SK-N-SH (cell line): ENCODE measurements at regions not wholly inside any gene's neighbourhood (a gene's known extent, or its start where the extent isn't known, plus 50 kb on each side); places are given as distances from the start of the nearest gene placed in this dataset.
"Not testable (repeated sequence)": the region's sequence is repeated elsewhere in the genome, so short reads cannot be mapped to it uniquely, and the experiment has no call there.

Experiments
- CTCF ChIA-PET: fragments of 300-600, 350-600 bp; formaldehyde crosslinking; extraction: SDS; loops from one replicate; lab custom pipeline; 2021; lab: Yijun Ruan, JAX
- POLR2A ChIA-PET: fragments of 350-600 bp; sonication (Branson Sonifier 250); formaldehyde crosslinking; extraction: SDS; loops from one replicate; lab custom pipeline; 2020; ENCODE audit warnings: antibody characterized with exemption, inconsistent platforms; lab: Yijun Ruan, JAX
- DNase-seq: peaks from one replicate; pipeline ENCODE4 v3.0.0; 2012
- H2AFZ ChIP-seq: fragments of 200-600 bp; sonication (generic); 2 replicates; pipeline ENCODE4 v1.8.1; 2016; ENCODE audit warnings: antibody characterized with exemption, mild to moderate bottlenecking, low read depth
- H3F3A ChIP-seq: fragments of 200-600 bp; sonication (generic); replicated peaks from 2 replicates; pipeline ENCODE3; 2016; ENCODE audit warnings: antibody characterized with exemption, mild to moderate bottlenecking; ENCODE audit not compliant: insufficient read depth
- H3K27ac ChIP-seq, 2 experiments: fragments of 200-500 bp in 1 of 2; fragments of 200-600 bp in 1 of 2; sonication (Bioruptor generic) in 1 of 2; sonication (generic), shearing (Covaris generic) in 1 of 2; 2 replicates each; pipeline versions ENCODE4 v1.5.1 to v1.6.1; 2014 to 2016; ENCODE audit warnings: low read depth in 2 of 2, inconsistent platforms in 1 of 2, low read length in 1 of 2, mild to moderate bottlenecking in 1 of 2, mixed read lengths in 1 of 2
- H3K27me3 ChIP-seq: fragments of 200-600 bp; sonication (generic), shearing (Covaris generic); 2 replicates; pipeline ENCODE4 v1.6.1; 2016; ENCODE audit warnings: mixed run types; ENCODE audit not compliant: insufficient read depth
- H3K36me3 ChIP-seq, 2 experiments: fragments of 200-500 bp in 1 of 2; fragments of 200-600 bp in 1 of 2; sonication (Bioruptor generic) in 1 of 2; sonication (generic) in 1 of 2; replicated peaks in 1 of 2; 2 replicates each; pipeline versions ENCODE3 to v1.5.1; 2014 to 2016; ENCODE audit warnings: low read length in 1 of 2, mild to moderate bottlenecking in 1 of 2; ENCODE audit not compliant: insufficient read depth in 2 of 2, control insufficient read depth in 1 of 2
- H3K4me1 ChIP-seq, 2 experiments: fragments of 200-500 bp in 1 of 2; fragments of 200-600 bp in 1 of 2; sonication (Bioruptor generic) in 1 of 2; sonication (generic), shearing (Covaris generic) in 1 of 2; 2 replicates each; pipeline versions ENCODE4 v1.5.1 to v1.6.1; 2014 to 2016; ENCODE audit warnings: low read depth in 1 of 2, low read length in 1 of 2, mixed run types in 1 of 2; ENCODE audit not compliant: insufficient read depth in 2 of 2, control insufficient read depth in 1 of 2
- H3K4me2 ChIP-seq: fragments of 200-600 bp; sonication (generic), shearing (Covaris generic); 2 replicates; pipeline ENCODE4 v1.6.1; 2017; ENCODE audit warnings: mixed run types
- H3K4me3 ChIP-seq, 2 experiments: fragments of 200-500 bp in 1 of 2; fragments of 200-600 bp in 1 of 2; sonication (Bioruptor generic) in 1 of 2; sonication (generic), shearing (Covaris generic) in 1 of 2; 2 replicates each; pipeline versions ENCODE4 v1.5.1 to v1.8.1; 2014 to 2016; ENCODE audit warnings: low read depth in 2 of 2, inconsistent platforms in 1 of 2, low read length in 1 of 2, mild to moderate bottlenecking in 1 of 2, mixed read lengths in 1 of 2, moderate library complexity in 1 of 2
- H3K79me2 ChIP-seq: fragments of 200-600 bp; sonication (generic); 2 replicates; pipeline ENCODE4 v1.8.1; 2017; ENCODE audit warnings: mild to moderate bottlenecking; ENCODE audit not compliant: insufficient read depth
- H3K9ac ChIP-seq: fragments of 200-600 bp; sonication (generic); 2 replicates; pipeline ENCODE4 v1.6.1; 2017; ENCODE audit warnings: mixed run types
- H3K9me2 ChIP-seq: fragments of 200-600 bp; sonication (generic); 2 replicates; pipeline ENCODE4 v1.6.1; 2017; ENCODE audit warnings: mixed run types
- H3K9me3 ChIP-seq: fragments of 200-600 bp; sonication (generic); 2 replicates; pipeline ENCODE4 v1.6.1; 2017; ENCODE audit warnings: mixed run types, mild to moderate bottlenecking, moderate library complexity
- H4K20me1 ChIP-seq: fragments of 200-600 bp; sonication (generic); 2 replicates; pipeline ENCODE4 v1.6.1; 2017; ENCODE audit warnings: mild to moderate bottlenecking, mixed run types; ENCODE audit not compliant: insufficient read depth
- CHD2 ChIP-seq: fragments of 150-350 bp; IDR thresholded peaks from 2 replicates; pipeline ENCODE4 v1.6.1; 2018; ENCODE audit warnings: low read length; ENCODE audit not compliant: partially characterized antibody
- EZH2phosphoT487 ChIP-seq: fragments of 200-600 bp; sonication (generic); IDR thresholded peaks from 2 replicates; pipeline ENCODE4 v1.6.1; 2017; ENCODE audit warnings: low read depth, mixed run types, mild to moderate bottlenecking, antibody characterized with exemption, moderate library complexity, borderline replicate concordance
- FOSL2 ChIP-seq: IDR thresholded peaks from 2 replicates; pipeline ENCODE4 v1.4.0; 2012; ENCODE audit warnings: low read depth, mild to moderate bottlenecking, moderate library complexity, borderline replicate concordance
- FOXJ3 ChIP-seq: sonication (generic); formaldehyde crosslinking; IDR thresholded peaks from 2 replicates; pipeline ENCODE4 v1.5.1; 2020; ENCODE audit warnings: mild to moderate bottlenecking, missing genetic modification reagents
- FOXM1 ChIP-seq: IDR thresholded peaks from 2 replicates; pipeline ENCODE4 v1.4.0; 2012; ENCODE audit warnings: low read depth, mild to moderate bottlenecking
- IRF3 ChIP-seq: fragments of 150-350 bp; IDR thresholded peaks from 2 replicates; pipeline ENCODE4 v1.6.1; 2016; ENCODE audit warnings: mild to moderate bottlenecking, low read depth, low read length
- JUND ChIP-seq: IDR thresholded peaks from 2 replicates; pipeline ENCODE4 v1.4.0; 2012
- MXI1 ChIP-seq: IDR thresholded peaks from 2 replicates; pipeline ENCODE4 v1.6.1; 2012; ENCODE audit warnings: mild to moderate bottlenecking, low read depth, low read length, improper control_type of control experiment
- POLR2AphosphoS5 ChIP-seq: IDR thresholded peaks from 2 replicates; pipeline ENCODE4 v1.6.1; 2012; ENCODE audit warnings: low read depth, low read length
- RAD21 ChIP-seq: IDR thresholded peaks from 2 replicates; pipeline ENCODE4 v1.6.1; 2012; ENCODE audit warnings: mild to moderate bottlenecking, low read length
- RCOR1 ChIP-seq: fragments of 150-350 bp; IDR thresholded peaks from 2 replicates; pipeline ENCODE4 v1.6.1; 2017; ENCODE audit warnings: antibody characterized with exemption, low read length
- SMC3 ChIP-seq: IDR thresholded peaks from 2 replicates; pipeline ENCODE4 v1.6.1; 2012; ENCODE audit warnings: low read depth, low read length, improper control_type of control experiment
- TAF1 ChIP-seq: IDR thresholded peaks from 2 replicates; pipeline ENCODE4 v1.6.1; 2012; ENCODE audit warnings: low read depth, mild to moderate bottlenecking, low read length, moderate library complexity, borderline replicate concordance
- TEAD4 ChIP-seq: IDR thresholded peaks from 2 replicates; pipeline ENCODE4 v1.4.0; 2012; ENCODE audit warnings: mild to moderate bottlenecking, borderline replicate concordance; ENCODE audit not compliant: insufficient read depth
- YY1 ChIP-seq: IDR thresholded peaks from 2 replicates; pipeline ENCODE4 v1.4.0; 2012; ENCODE audit warnings: low read depth, mild to moderate bottlenecking
- WGBS: methylation state at CpG from one replicate; pipeline ENCODE4 v1.1.6; 2017; ENCODE audit warnings: low lambda C conversion rate; 5-methylcytosine and 5-hydroxymethylcytosine counted together
- TF ChIP-seq, protein P1 (sequence below): IDR thresholded peaks from 2 replicates; pipeline ENCODE4 v1.4.0; 2012; ENCODE audit warnings: low read depth

DNA sequence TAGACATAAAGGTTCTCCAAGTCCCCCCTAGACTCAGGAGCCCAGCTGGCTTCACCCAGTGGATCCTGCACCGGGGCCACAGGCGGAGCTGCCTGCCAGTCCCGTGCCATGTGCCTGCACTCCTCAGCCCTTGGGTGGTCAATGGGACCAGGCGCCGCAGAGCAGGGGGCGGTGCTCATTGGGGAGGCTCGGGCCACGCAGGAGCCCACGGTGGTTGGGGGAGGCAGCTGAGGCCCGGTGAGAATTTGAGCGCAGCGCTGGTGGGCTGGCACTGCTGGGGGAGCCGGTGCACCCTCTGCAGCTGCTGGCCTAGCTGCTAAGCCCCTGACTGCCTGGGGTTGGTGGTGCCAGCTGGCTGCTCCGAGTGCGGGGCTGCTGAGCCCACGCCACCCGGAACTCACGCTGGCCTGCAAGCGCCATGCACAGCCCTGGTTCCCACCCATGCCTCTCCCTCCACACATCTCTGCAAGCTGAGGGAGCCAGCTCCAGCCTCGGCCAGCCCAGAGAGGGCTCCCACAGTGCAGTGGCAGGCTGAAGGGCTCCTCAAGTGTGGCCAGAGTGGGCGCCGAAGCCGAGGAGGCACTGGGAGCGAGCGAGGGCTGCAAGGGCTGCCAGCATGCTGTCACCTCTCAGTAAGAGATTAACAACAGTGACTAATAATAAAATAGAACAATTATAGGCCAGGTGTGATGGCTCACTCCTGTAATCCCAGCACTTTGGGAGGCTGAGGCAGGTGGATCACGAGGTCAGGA, 65.9 kb downstream of the SPATA31D1 start:
- Histone ChIP-seq H3K4me2 (no peak overlapping the region), H3K4me1 (no peaks in the 10 kb centered on the region), H3K4me3 (no peak overlapping the region), H3K36me3 (no peaks in the 10 kb centered on the region), H3K79me2 (no peaks in the 10 kb centered on the region), H3F3A (no peaks in the 10 kb centered on the region), H4K20me1 (no peaks in the 10 kb centered on the region), H2AFZ (no peak overlapping the region), H3K27ac (no peak overlapping the region), H3K27me3 (no peaks in the 10 kb centered on the region), H3K9me3 (no peaks in the 10 kb centered on the region), H3K9me2 (no peaks in the 10 kb centered on the region), H3K9ac (no peak overlapping the region)
- CTCF ChIA-PET: no interaction called here
- DNase-seq: no peak
- 96% methylated on average over 15 of the region's 26 CpGs for WGBS
- TF ChIP-seq JUND (no peak), MXI1 (no peak), SMC3 (no peak), CHD2 (no peak), IRF3 (no peak), FOXM1 (no peak), POLR2AphosphoS5 (no peak), FOXJ3 (no peak), TEAD4 (no peak)
- TF ChIP-seq, protein P1, sequence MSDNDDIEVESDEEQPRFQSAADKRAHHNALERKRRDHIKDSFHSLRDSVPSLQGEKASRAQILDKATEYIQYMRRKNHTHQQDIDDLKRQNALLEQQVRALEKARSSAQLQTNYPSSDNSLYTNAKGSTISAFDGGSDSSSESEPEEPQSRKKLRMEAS: no peak
- POLR2A ChIA-PET: no interaction called here

- Histone ChIP-seq H4K20me1 (no peaks in the 10 kb centered on the region), H3K4me2 (no peak overlapping the region), H3K27me3 (no peaks in the 10 kb centered on the region), H2AFZ (no peak overlapping the region), H3K9ac (no peak overlapping the region), H3F3A (no peaks in the 10 kb centered on the region), H3K79me2 (no peaks in the 10 kb centered on the region), H3K36me3 (no peaks in the 10 kb centered on the region), H3K27ac (no peak overlapping the region), H3K9me3 (no peaks in the 10 kb centered on the region)
- CTCF ChIA-PET: no interaction called here
- WGBS: 66% methylated on average over 2 of the region's 5 CpGs
- DNase-seq: no peak
- no peak for TF ChIP-seq MXI1
- no peak for TF ChIP-seq RAD21
- TF ChIP-seq TAF1: no peak
- no peak for TF ChIP-seq JUND
- no peak for TF ChIP-seq YY1
- no peak for TF ChIP-seq FOSL2
- TF ChIP-seq EZH2phosphoT487: no peak
- no peak for TF ChIP-seq FOXJ3
- no peak for TF ChIP-seq POLR2AphosphoS5
- no peak for TF ChIP-seq FOXM1
- TF ChIP-seq IRF3: no peak
- TF ChIP-seq, protein P1: no peak
- TF ChIP-seq RCOR1: no peak
- TF ChIP-seq, all 33 proteins: peak for 0
- no peak overlapping the region for H3K4me3 ChIP-seq
- H3K4me1 ChIP-seq: no peaks in the 10 kb centered on the region
- no peaks in the 10 kb centered on the region for H3K9me2 ChIP-seq
- POLR2A ChIA-PET: no interaction called here
These were observed 69.2 kb downstream of the SPATA31D1 start for GRCh38 chr9:82057805-82058204.

DNA sequence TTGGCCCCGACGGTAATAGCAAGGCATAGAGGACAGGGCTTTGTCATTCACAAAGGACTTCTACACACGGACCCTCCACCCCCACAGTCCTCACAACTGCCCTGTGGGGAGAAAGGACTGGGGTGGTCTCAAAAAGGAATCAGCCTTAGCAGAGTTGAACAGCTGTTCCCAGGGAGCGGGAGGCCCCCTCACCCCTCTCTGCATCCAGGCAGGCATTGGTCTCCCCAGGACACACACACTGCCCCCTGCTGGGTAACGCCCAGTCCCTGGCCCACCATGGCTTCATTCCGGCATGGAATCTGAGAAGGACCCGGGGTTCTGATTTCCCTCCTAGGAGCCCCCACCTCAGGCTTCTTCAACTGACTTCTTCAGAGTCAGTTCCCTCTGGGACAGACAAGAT, 73.2 kb downstream of the SPATA31D1 start:
- H3K79me2 ChIP-seq, DNase-seq, CTCF ChIA-PET, H3K4me3 ChIP-seq, H3K27me3 ChIP-seq, H3K9ac ChIP-seq, H3K9me3 ChIP-seq, H3F3A ChIP-seq, H3K9me2 ChIP-seq, H3K27ac ChIP-seq, POLR2A ChIA-PET, H3K36me3 ChIP-seq, H4K20me1 ChIP-seq, H3K4me1 ChIP-seq, H3K4me2 ChIP-seq, H2AFZ ChIP-seq: not testable (repeated sequence)
- 82% methylated on average over 4 of the region's 7 CpGs for WGBS
